Activated CD4-positive, alpha-beta T cell treated with anti-CD3 and anti-CD28 coated beads, Interleukin-2, Interleukin-6, amounts not matched to agents 100 ng/mL and 50 ng/mL, durations not matched to agents 16 hours and 8 hours (primary cell): ENCODE measurements at regions not wholly inside any gene's neighbourhood (a gene's known extent, or its start where the extent isn't known, plus 50 kb on each side); places are given as distances from the start of the nearest gene placed in this dataset.

Experiments
- DNase-seq: peaks from one replicate; pipeline ENCODE4 v3.0.0-alpha.2; 2020

GRCh38 chr11:91407842-91408241 is 816.8 kb upstream of the FAT3 start:
- DNase-seq: no peak

- DNase-seq: no peak
Observed at GRCh38 chr11:91406009-91406408, 818.6 kb upstream of the FAT3 start.

- DNase-seq: no peak
Observed at GRCh38 chr11:91404344-91404743, 820.3 kb upstream of the FAT3 start.

GRCh38 chr11:91397134-91397468 is 827.5 kb upstream of the FAT3 start:
- DNase-seq: no peak

- peak; percentile 11 for DNase-seq
Observed at GRCh38 chr11:91396236-91397133, 828.1 kb upstream of the FAT3 start.

GRCh38 chr11:91394727-91395414 is 829.7 kb upstream of the FAT3 start:
- no peak for DNase-seq

- DNase-seq: no peak
Observed at GRCh38 chr11:91394073-91394726, 830.4 kb upstream of the FAT3 start.

- no peak for DNase-seq
Observed at GRCh38 chr11:91382946-91383345, 841.7 kb upstream of the FAT3 start.

GRCh38 chr11:91374794-91375193 is 849.8 kb upstream of the FAT3 start:
- DNase-seq: no peak

GRCh38 chr11:91373497-91373896 is 851.1 kb upstream of the FAT3 start:
- DNase-seq: no peak

GRCh38 chr11:91366816-91367215 is 857.8 kb upstream of the FAT3 start:
- DNase-seq: no peak

- DNase-seq: no peak
Observed at GRCh38 chr11:91365986-91366585, 858.5 kb upstream of the FAT3 start.

GRCh38 chr11:91350931-91351330 is 873.7 kb upstream of the FAT3 start:
- DNase-seq: no peak

GRCh38 chr11:91326751-91327150 is 897.9 kb upstream of the FAT3 start:
- DNase-seq: no peak

GRCh38 chr11:91326280-91326679 is 898.3 kb upstream of the FAT3 start:
- DNase-seq: no peak

- DNase-seq: no peak
Observed at GRCh38 chr11:91314521-91314920, 910.1 kb upstream of the FAT3 start.

- DNase-seq: no peak
Observed at GRCh38 chr11:91312541-91312940, 912.1 kb upstream of the FAT3 start.

- no peak for DNase-seq
Observed at GRCh38 chr11:91310085-91310484, 914.5 kb upstream of the FAT3 start.

GRCh38 chr11:91308069-91308468 is 916.5 kb upstream of the FAT3 start:
- DNase-seq: no peak

- DNase-seq: no peak
Observed at GRCh38 chr11:91305402-91305801, 919.2 kb upstream of the FAT3 start.

GRCh38 chr11:91303749-91304148 is 920.9 kb upstream of the FAT3 start:
- no peak for DNase-seq

- no peak for DNase-seq
Observed at GRCh38 chr11:91299980-91300379, 924.6 kb upstream of the FAT3 start.

GRCh38 chr11:91296629-91297028 is 928.0 kb upstream of the FAT3 start:
- no peak for DNase-seq

- no peak for DNase-seq
Observed at GRCh38 chr11:91295591-91295990, 929.0 kb upstream of the FAT3 start.
